MM.1S (cell line): ENCODE measurements at regions not wholly inside any gene's neighbourhood (a gene's known extent, or its start where the extent isn't known, plus 50 kb on each side); places are given as distances from the start of the nearest gene placed in this dataset.

Experiments
- CTCF ChIP-seq: fragments of 300-600 bp; sonication (generic); IDR thresholded peaks from 2 replicates; pipeline ENCODE4 v1.5.1; 2016; ENCODE audit warnings: antibody characterized with exemption, low read length, mixed read lengths
- EZH2 ChIP-seq: fragments of 300-600 bp; sonication (generic); optimal IDR thresholded peaks from 2 replicates; pipeline ENCODE3; 2017; ENCODE audit warnings: low read depth, mild to moderate bottlenecking, antibody characterized with exemption, low read length, mixed read lengths

GRCh38 chr4:130197946-130198345, 1102.0 kb downstream of the C4orf33 start:
- TF ChIP-seq CTCF (no peak), EZH2 (no peak)
